GM18951 (cell line): ENCODE measurements at regions not wholly inside any gene's neighbourhood (a gene's known extent, or its start where the extent isn't known, plus 50 kb on each side); places are given as distances from the start of the nearest gene placed in this dataset.

Experiments
- POLR2A ChIP-seq: IDR thresholded peaks from 4 replicates; pipeline ENCODE4 v1.6.1; 2011; ENCODE audit warnings: mild to moderate bottlenecking; ENCODE audit not compliant: insufficient read length, insufficient read depth; ENCODE audit errors: extremely low read depth
- in situ Hi-C: fragments of 300-500 bp; cut with MboI; formaldehyde crosslinking; loops from one replicate; pipeline ENCODE4 v1.12.0; 2022; ENCODE audit warnings: low sequenced_read_pairs, mixed read lengths, inconsistent platforms; ENCODE audit not compliant: unreplicated experiment

DNA sequence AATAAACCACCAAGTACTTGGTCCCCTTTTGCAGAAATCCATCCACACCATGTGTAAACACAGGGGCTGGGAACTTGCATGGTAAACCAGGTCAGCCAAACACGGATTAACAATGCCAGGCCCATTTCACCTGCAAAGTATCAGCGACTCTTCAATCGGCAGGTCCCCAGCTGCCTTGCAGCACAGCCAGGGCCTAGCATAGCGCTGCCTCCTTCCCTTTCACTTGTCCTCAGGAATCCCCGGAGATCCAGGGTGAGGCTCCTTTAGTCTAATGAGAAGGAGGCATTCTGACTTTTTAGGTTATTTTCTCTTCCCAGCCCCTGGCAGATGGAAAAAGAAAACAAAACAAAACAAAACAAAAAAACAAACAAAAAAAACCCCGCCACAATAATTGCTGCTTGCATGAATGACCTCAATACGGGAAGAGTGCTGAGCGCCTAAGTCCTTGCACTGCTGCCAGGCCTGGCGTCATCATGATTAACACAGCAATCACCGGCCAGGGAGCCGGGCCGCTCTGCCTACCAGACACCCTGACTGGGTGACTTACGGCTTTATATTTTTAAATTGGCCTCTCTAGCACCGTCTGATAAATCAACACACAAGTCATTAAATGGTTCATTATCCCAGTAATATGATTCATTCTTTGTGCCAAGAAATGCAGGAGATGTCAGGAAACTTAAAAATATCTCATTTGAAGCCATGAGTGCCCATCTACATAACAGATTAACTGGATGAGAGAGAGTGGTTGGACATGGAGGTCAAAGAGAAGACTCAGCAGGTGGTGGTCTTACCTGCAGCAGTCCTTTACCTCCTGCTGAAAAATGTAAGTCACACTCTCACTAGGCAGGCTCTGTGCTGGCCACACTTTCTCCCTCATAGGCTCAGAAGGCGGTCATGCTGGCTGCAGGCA is 692.7 kb downstream of the UQCRFS1 start:
- no peak for TF ChIP-seq POLR2A
- in situ Hi-C loops, result no loop called here

DNA sequence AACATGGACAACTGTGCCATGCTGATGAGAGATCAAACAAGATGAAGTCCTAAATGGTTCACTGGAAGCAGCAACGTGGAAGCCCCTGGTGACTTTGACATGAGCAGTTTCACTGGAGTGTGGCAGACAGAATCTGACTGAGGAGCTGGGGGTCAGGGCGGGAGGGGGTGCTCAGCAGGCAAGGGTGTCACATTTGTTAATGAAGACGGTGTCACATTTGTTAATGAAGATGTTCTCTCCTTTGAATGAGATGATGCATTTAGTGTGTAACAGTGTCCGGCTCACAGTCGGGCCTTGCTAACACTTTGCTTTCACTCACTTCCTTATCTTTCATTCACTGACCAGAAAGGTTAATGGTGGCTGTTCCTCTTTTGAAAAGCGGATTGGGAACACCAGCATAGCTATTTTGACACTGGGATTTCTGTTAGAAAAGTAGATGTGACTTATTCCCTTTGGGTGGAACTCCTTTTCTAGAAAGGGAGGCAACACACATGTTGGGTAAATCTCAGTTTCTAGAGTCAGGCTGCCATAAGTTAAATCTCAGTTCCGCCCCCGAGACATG is 693.7 kb downstream of the UQCRFS1 start:
- in situ Hi-C loops, result no loop called here
- TF ChIP-seq POLR2A, result no peak

DNA sequence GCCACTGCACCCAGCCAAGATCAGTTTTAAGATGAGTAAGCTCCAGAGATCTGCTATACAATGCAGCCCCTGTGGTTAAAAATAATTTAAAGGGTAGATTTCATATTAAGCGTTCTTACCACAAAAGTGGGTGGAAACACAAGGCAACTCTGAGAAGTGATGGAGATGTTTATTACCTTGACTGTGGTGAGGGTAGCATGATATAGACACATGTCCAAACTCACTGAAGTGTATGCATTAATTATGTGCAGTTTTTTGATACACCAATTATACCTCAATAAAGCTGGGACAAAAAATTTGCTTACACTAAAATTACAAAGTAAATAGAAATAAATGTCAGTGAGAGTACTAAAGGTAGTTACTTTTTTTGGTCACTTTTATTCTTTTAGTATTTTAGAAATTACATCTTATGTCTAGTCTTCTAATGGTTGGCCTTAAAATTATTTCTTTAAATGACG is 696.5 kb downstream of the UQCRFS1 start:
- in situ Hi-C loops, result no loop called here
- TF ChIP-seq POLR2A, result no peak

DNA sequence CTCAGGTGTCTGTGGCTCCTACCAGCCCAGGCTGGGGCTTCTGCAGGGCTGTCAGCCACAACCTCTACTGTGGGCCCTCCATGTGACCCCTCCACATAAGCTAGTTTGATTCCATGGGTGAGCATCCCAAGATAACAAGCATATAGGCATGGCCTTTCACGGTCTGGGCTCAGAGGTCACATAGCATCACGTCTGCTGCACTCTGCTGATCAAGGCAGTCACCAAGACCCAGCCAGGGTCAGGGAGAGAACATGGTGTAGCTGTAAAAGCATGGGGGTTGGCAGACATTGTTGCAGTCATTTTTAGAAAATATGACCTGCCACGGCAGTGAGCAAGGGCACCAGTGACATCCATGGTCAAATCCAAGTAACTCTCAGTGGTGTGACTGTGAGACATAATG is 698.8 kb downstream of the UQCRFS1 start:
- in situ Hi-C loops, result no loop called here

DNA sequence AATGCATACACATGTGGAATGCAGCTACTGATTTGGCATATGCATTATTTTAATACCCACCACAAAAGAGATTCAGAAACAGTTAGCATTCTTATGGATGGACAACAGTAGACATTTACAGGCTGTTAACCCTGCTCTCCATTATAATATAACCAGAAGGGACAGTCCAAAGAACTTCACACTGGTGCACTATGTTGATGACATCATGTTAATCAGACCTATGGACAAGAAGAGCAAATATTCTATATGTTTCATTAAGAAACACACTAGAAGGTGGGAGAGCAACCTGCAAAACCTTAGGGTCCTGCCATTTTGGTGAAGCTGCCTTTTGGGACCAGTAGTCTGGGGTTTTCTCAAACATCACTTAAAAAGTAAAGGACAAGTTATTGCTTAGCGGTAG is 701.3 kb downstream of the UQCRFS1 start:
- in situ Hi-C loops, result no loop called here
- TF ChIP-seq POLR2A, result no peak

More for the DNA sequence above, 698.8 kb downstream of the UQCRFS1 start:
- no peak for TF ChIP-seq POLR2A

DNA sequence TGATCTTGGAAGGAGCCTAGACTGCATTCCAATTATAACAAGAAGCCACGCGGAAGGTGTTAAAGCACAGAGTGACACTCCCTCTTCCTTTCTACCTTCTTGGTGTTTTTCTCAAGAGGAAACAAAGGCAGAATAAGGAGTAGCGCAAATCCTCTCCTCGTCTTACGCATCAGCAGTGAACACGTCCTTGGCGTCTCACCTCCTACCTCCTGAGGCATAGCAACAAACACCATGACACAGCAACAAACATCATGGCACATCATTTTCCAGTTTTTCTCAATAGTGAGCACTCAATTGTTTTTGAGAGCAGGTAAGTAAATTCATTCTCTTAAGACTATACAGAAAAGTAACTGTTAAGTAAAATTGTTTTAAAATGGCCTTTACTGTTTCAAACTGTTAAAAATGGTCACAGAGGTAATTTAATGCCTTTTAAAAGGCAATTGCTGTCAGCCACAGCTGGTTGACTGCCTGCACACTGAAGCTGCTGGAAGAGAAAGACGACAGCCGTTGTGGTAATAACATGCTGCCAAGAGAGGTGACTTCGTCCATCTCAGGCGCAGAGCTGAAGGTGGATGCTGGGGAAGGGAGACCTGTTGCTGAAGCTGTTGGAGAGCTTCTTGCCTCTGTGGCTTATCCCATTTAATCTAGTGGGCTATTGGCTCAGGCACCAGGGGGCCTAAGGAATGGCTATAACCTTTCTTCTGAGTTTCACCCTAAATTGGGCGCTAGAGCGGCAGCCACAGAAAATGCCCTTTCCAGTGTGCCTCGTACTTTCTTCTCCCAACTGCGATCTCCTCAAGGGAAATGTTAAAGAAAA is 703.7 kb downstream of the UQCRFS1 start:
- in situ Hi-C loops, result no loop called here
- no peak for TF ChIP-seq POLR2A

DNA sequence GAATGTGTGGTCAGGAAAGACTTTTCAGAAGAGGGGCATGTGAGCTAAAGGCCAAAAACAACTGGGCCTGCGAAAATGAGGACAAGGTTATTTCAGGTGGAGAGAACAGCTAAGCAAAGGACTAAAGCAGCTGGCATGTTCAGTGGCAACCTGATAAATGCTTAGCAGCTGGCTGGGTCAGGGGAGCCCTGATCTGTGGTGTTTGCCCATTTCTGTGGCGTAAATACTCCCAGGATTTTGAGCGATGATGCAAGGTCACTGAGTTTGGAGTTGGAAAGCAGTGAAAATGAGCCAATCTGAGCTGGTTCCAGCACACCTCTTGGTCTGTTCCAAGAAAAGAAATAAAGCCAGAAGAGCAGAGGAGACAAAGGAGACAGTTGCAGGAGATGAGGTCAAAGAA is 704.3 kb downstream of the UQCRFS1 start:
- in situ Hi-C loops, result no loop called here
- TF ChIP-seq POLR2A, result no peak

DNA sequence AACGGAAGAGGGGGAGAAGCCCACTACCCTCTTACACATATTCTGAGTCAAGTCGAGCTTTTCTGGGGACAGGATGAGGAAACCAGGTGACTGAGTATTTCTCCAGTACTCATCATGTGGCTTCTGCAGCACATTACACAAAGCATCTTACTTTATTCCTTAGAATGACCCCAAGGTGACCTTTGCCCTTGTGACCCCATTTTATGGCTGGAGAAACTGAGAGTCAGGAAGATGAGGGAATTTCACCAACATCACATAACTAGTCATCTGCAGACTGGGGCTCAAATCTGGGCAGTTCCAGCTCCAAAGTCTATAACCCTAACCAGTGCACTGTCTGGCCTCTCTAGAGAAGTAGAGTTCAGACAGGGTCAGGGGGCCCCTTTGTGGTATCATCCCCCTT is 707.0 kb downstream of the UQCRFS1 start:
- in situ Hi-C loops, result no loop called here

DNA sequence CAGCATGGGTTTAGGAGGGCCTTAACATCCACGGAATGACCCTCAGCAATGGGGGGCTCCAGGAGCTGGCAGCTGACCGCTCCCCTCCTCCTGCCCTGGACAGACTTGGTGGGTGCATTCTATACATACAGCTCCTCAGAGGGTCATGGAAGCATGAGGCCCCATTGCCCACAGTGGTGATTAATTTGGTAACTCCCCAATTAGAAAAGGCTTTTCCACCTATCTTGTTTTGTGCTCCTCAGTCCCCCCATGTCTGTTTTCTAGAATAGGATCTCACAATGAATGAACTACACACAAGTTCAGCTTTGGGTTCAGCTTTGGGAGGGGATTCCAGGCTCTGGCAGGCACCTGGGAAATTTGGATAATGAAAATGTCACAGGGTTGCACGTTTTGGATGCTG is 707.8 kb downstream of the UQCRFS1 start:
- no peak for TF ChIP-seq POLR2A
- in situ Hi-C loops, result no loop called here

More for the DNA sequence above, 707.0 kb downstream of the UQCRFS1 start:
- TF ChIP-seq POLR2A, result no peak

DNA sequence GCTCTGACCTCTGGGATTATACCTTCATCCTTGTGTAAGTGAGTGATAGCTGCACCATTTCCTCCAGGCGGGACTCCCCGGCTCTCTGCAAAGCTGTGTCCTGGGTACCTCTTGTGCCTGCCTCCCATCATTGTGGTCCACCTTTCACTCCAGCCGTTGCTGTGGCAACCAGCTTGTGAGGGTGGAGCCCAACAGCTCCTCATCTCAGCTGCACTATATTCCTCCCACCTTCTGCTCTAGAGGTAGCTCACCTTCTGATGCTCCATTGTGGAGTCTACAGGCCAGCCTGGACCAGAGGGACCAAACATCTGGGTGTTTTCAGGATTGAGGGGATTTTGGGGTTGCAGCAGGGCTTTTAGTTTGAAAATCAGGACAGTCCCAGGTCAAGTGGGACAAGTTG is 708.2 kb downstream of the UQCRFS1 start:
- in situ Hi-C loops, result no loop called here
- no peak for TF ChIP-seq POLR2A

DNA sequence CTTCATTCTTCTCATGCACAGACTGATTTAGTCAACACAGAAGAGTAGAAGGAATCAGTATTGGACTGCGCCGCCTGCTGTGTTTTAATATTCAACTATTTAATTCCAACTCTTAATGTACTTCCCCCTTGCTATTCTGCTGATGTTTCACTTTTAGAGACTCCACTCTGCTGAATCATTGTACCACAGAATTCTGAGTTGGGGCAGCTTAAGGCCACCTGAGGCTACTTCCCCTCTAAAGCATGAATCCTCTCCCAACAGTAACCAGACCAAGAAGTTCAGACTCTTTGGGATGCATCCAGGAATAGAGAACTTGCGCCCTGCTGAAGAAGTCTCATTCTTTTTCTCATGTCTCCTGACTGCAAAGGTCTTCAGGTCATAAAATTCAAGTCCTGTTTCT is 708.8 kb downstream of the UQCRFS1 start:
- in situ Hi-C loops, result no loop called here
- TF ChIP-seq POLR2A, result no peak

DNA sequence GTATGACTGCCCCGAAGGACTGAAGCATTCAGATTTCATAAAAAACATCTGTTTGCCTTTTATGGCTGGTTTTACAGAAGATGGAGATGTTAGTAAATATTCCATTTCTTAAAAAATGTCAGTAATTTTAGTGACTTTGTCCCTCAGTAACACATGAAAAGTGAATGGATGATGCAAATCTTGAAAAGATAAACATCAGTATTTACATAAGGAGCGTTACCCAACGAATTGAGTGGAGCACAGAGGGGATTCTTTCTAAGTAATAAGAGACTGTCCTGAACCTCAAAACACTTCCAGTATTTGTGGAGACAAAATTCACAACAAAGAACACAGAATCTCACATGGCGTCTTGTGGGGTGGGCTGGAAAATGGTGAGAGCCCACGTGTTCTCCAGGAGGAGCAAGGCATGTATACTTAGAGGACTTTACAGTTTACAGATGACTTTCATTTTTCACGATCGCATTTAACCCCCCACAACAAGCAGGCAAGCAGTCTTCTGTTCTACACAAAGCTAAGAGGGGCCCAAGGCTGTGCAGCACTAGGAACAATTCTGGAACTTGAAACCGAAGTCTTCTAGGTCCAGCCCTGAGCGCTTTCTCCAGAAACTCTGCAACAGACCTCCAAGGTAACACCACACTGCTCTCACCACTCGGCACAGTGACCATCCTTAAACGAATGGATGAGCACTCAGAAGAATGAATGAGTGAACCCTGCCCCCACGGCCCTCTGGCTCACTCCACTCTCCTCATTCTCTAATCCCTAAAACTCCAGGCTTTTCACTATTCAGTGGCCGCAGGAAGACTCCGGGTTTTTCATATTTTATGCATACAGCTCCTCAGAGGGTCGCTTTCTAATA is 709.8 kb downstream of the UQCRFS1 start:
- in situ Hi-C loops, result no loop called here
- TF ChIP-seq POLR2A, result no peak

DNA sequence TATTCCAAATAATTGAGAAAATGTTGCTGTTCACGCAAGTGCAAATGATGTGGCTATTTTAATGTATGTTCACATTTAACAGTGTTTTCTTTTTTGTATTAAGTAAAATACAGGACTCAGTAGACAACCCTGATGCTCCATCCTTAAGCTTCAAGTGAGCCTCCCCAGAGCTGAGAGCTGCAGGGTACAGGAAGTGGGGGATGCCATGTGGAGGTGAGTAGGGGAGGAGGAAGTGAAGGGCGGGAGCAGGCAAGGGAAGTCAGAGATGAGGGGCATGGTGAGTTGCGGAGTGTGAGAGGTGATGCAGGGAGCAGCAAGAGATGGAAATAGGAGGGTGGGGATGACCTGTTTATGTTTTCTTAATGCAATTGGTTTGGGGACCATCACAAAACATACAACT is 711.0 kb downstream of the UQCRFS1 start:
- TF ChIP-seq POLR2A, result no peak
- in situ Hi-C loops, result no loop called here
